KMS-11 (cell line): ENCODE measurements at regions not wholly inside any gene's neighbourhood (a gene's known extent, or its start where the extent isn't known, plus 50 kb on each side); places are given as distances from the start of the nearest gene placed in this dataset.

ENCODE experiments used
- H2AFZ ChIP-seq: fragments of 200-600 bp; sonication (generic); 2 replicates; pipeline ENCODE4 v1.6.1; 2016; ENCODE audit warnings: antibody characterized with exemption, mixed run types, low read depth
- H3K27ac ChIP-seq: fragments of 200-600 bp; sonication (generic); 2 replicates; pipeline ENCODE4 v1.6.1; 2016; ENCODE audit warnings: mild to moderate bottlenecking, mixed run types
- H3K27me3 ChIP-seq: fragments of 200-600 bp; sonication (generic); 2 replicates; pipeline ENCODE4 v1.6.1; 2017; ENCODE audit warnings: mild to moderate bottlenecking, low read depth, mixed run types, moderate library complexity; ENCODE audit not compliant: insufficient read depth
- H3K36me3 ChIP-seq: fragments of 200-600 bp; sonication (generic); 2 replicates; pipeline ENCODE4 v1.6.1; 2017; ENCODE audit warnings: mild to moderate bottlenecking, mixed run types; ENCODE audit not compliant: insufficient read depth
- H3K4me1 ChIP-seq: fragments of 200-600 bp; sonication (generic); 2 replicates; pipeline ENCODE4 v1.6.1; 2016; ENCODE audit warnings: mild to moderate bottlenecking, low read depth, mixed run types; ENCODE audit not compliant: poor library complexity, severe bottlenecking
- H3K4me2 ChIP-seq: fragments of 200-600 bp; sonication (generic); 2 replicates; pipeline ENCODE4 v1.7.0; 2016; ENCODE audit warnings: mild to moderate bottlenecking, mixed run types
- H3K4me3 ChIP-seq: fragments of 200-600 bp; sonication (generic); IDR thresholded peaks from 2 replicates; pipeline ENCODE4 v1.6.1; 2017; ENCODE audit warnings: low read depth, low read length, mixed read lengths; ENCODE audit not compliant: insufficient read depth
- H3K79me2 ChIP-seq: fragments of 200-600 bp; sonication (generic); 2 replicates; pipeline ENCODE4 v1.6.1; 2016; ENCODE audit warnings: low read depth, mixed run types; ENCODE audit not compliant: insufficient read depth
- H3K9ac ChIP-seq: fragments of 200-600 bp; sonication (generic); 2 replicates; pipeline ENCODE4 v1.6.1; 2016; ENCODE audit warnings: mild to moderate bottlenecking, mixed run types
- H4K20me1 ChIP-seq: fragments of 200-600 bp; sonication (generic); 2 replicates; pipeline ENCODE4 v1.6.1; 2016; ENCODE audit warnings: mild to moderate bottlenecking, mixed run types; ENCODE audit not compliant: insufficient read depth
- CTCF ChIP-seq: fragments of 200-600 bp; sonication (generic); conservative IDR thresholded peaks from 2 replicates; pipeline ENCODE4 v1.6.1; 2017; ENCODE audit warnings: low read depth, mild to moderate bottlenecking, antibody characterized with exemption, low read length, moderate library complexity, mixed read lengths

- Histone ChIP-seq H3K4me1 (no peaks in the 10 kb centered on the region), H3K4me2 (no peak overlapping the region), H3K4me3 (no peak overlapping the region), H3K27ac (no peak overlapping the region), H3K27me3 (no peaks in the 10 kb centered on the region), H3K9ac (no peak overlapping the region), H3K36me3 (no peaks in the 10 kb centered on the region), H4K20me1 (no peaks in the 10 kb centered on the region), H2AFZ (no peak overlapping the region), H3K79me2 (no peaks in the 10 kb centered on the region)
- TF ChIP-seq CTCF, result no peak
Observed at GRCh38 chr21:35335951-35336446, 286.9 kb upstream of the RUNX1 start.

- Histone ChIP-seq H3K27ac (no peak overlapping the region), H4K20me1 (no peaks in the 10 kb centered on the region), H2AFZ (no peak overlapping the region), H3K4me3 (no peak overlapping the region), H3K79me2 (no peaks in the 10 kb centered on the region), H3K4me2 (no peak overlapping the region), H3K4me1 (no peaks in the 10 kb centered on the region), H3K36me3 (no peaks in the 10 kb centered on the region), H3K9ac (no peak overlapping the region), H3K27me3 (no peaks in the 10 kb centered on the region)
- TF ChIP-seq CTCF, result no peak
Observed at GRCh38 chr21:35333831-35334618, 284.9 kb upstream of the RUNX1 start.

GRCh38 chr21:35332841-35333426, 283.8 kb upstream of the RUNX1 start:
- no peaks in the 10 kb centered on the region for H3K27me3 ChIP-seq
- no peaks in the 10 kb centered on the region for H3K79me2 ChIP-seq
- no peak overlapping the region for H3K9ac ChIP-seq
- H3K4me1 ChIP-seq, result no peaks in the 10 kb centered on the region
- no peaks in the 10 kb centered on the region for H3K36me3 ChIP-seq
- no peak overlapping the region for H3K27ac ChIP-seq
- no peak overlapping the region for H3K4me2 ChIP-seq
- no peaks in the 10 kb centered on the region for H4K20me1 ChIP-seq
- no peak overlapping the region for H3K4me3 ChIP-seq
- no peak overlapping the region for H2AFZ ChIP-seq
- TF ChIP-seq CTCF, result no peak

- Histone ChIP-seq H3K27me3 (no peaks in the 10 kb centered on the region), H3K9ac (no peak overlapping the region), H3K4me1 (no peaks in the 10 kb centered on the region), H2AFZ (no peak overlapping the region), H3K4me3 (no peak overlapping the region), H3K4me2 (no peak overlapping the region), H3K36me3 (no peaks in the 10 kb centered on the region), H3K79me2 (no peaks in the 10 kb centered on the region), H4K20me1 (no peaks in the 10 kb centered on the region), H3K27ac (no peak overlapping the region)
- no peak for TF ChIP-seq CTCF
Observed at GRCh38 chr21:35329940-35330660, 281.0 kb upstream of the RUNX1 start.
